HL-60 (cell line): ENCODE measurements at regions not wholly inside any gene's neighbourhood (a gene's known extent, or its start where the extent isn't known, plus 50 kb on each side); places are given as distances from the start of the nearest gene placed in this dataset.
"Not testable (repeated sequence)": the region's sequence is repeated elsewhere in the genome, so short reads cannot be mapped to it uniquely, and the experiment has no call there.

Source experiments
- DNase-seq, 2 experiments: peaks; one replicate each; pipeline ENCODE4 v3.0.0-alpha.2; 2010 to 2020; ENCODE audit warnings: low read depth in 1 of 2, low spot score in 1 of 2
- H3K27ac ChIP-seq: fragments of 250-450 bp; sonication (Bioruptor Pico); replicated peaks from 2 replicates; pipeline ENCODE4 v1.5.1; 2020; ENCODE audit warnings: mild to moderate bottlenecking, moderate library complexity
- H3K27me3 ChIP-seq: fragments of 250-450 bp; sonication (Bioruptor Pico); 2 replicates; pipeline ENCODE4 v1.5.1; 2021; ENCODE audit warnings: mild to moderate bottlenecking, moderate library complexity; ENCODE audit not compliant: insufficient read depth, poor library complexity, severe bottlenecking
- H3K4me3 ChIP-seq: replicated peaks from 2 replicates; pipeline ENCODE4 v1.5.1; 2011; ENCODE audit warnings: mild to moderate bottlenecking, control low read depth, low read length; ENCODE audit not compliant: insufficient read depth
- CTCF ChIP-seq: IDR thresholded peaks from one replicate; pipeline ENCODE4 v1.5.1; 2011; ENCODE audit warnings: low read length, control low read depth, inconsistent platforms; ENCODE audit not compliant: insufficient read depth
- GABPA ChIP-seq: IDR thresholded peaks from 2 replicates; pipeline ENCODE4 v1.6.1; 2012; ENCODE audit warnings: low read depth
- POLR2AphosphoS5 ChIP-seq: IDR thresholded peaks from 2 replicates; pipeline ENCODE4 v1.6.1; 2012; ENCODE audit warnings: low read depth
- REST ChIP-seq: IDR thresholded peaks from 2 replicates; pipeline ENCODE4 v1.6.1; 2012; ENCODE audit warnings: low read depth; ENCODE audit not compliant: insufficient replicate concordance
- SPI1 ChIP-seq: IDR thresholded peaks from 2 replicates; pipeline ENCODE4 v1.6.1; 2012; ENCODE audit warnings: low read depth, mild to moderate bottlenecking, borderline replicate concordance

- H3K4me3 ChIP-seq: no peak overlapping the region
- no peak for DNase-seq
- no peaks in the 10 kb centered on the region for H3K27me3 ChIP-seq
- no peak overlapping the region for H3K27ac ChIP-seq
- TF ChIP-seq GABPA: no peak
- TF ChIP-seq CTCF: no peak
- TF ChIP-seq REST: no peak
- TF ChIP-seq POLR2AphosphoS5: no peak
- no peak for TF ChIP-seq SPI1
Measured at GRCh38 chr1:187938092-187938491, 1109.3 kb downstream of the PLA2G4A start.

- peak in 1 of 2 experiments; percentile 1 for DNase-seq
- no peak overlapping the region for H3K27ac ChIP-seq
Measured at GRCh38 chr1:187942986-187943385, 1114.2 kb downstream of the PLA2G4A start.

GRCh38 chr1:187943606-187944403, 1115.1 kb downstream of the PLA2G4A start:
- Histone ChIP-seq H3K4me3 (no peak overlapping the region), H3K27ac (no peak overlapping the region), H3K27me3 (no peaks in the 10 kb centered on the region)
- DNase-seq: peak in 1 of 2 experiments; percentile 13
- TF ChIP-seq SPI1: no peak
- no peak for TF ChIP-seq POLR2AphosphoS5
- TF ChIP-seq CTCF: no peak
- no peak for TF ChIP-seq GABPA
- TF ChIP-seq REST: no peak

More at GRCh38 chr1:187942986-187943385, 1114.2 kb downstream of the PLA2G4A start:
- H3K27me3 ChIP-seq: no peaks in the 10 kb centered on the region
- no peak for TF ChIP-seq POLR2AphosphoS5
- H3K4me3 ChIP-seq: no peak overlapping the region

GRCh38 chr1:187946661-187947060, 1117.9 kb downstream of the PLA2G4A start:
- not testable (repeated sequence) for DNase-seq, H3K27ac ChIP-seq, H3K27me3 ChIP-seq, H3K4me3 ChIP-seq

- Histone ChIP-seq H3K27me3 (no peaks in the 10 kb centered on the region), H3K4me3 (no peak overlapping the region), H3K27ac (no peak overlapping the region)
- no peak for DNase-seq
- TF ChIP-seq CTCF (no peak), REST (no peak), GABPA (no peak), SPI1 (no peak), POLR2AphosphoS5 (no peak)
Measured at GRCh38 chr1:187947359-187947758, 1118.6 kb downstream of the PLA2G4A start.
